ENCODE measurements at regions not wholly inside any gene's neighbourhood (a gene's known extent, or its start where the extent isn't known, plus 50 kb on each side); places are given as distances from the start of the nearest gene placed in this dataset.
"Not testable (repeated sequence)": the region's sequence is repeated elsewhere in the genome, so short reads cannot be mapped to it uniquely, and the experiment has no call there.

DNA sequence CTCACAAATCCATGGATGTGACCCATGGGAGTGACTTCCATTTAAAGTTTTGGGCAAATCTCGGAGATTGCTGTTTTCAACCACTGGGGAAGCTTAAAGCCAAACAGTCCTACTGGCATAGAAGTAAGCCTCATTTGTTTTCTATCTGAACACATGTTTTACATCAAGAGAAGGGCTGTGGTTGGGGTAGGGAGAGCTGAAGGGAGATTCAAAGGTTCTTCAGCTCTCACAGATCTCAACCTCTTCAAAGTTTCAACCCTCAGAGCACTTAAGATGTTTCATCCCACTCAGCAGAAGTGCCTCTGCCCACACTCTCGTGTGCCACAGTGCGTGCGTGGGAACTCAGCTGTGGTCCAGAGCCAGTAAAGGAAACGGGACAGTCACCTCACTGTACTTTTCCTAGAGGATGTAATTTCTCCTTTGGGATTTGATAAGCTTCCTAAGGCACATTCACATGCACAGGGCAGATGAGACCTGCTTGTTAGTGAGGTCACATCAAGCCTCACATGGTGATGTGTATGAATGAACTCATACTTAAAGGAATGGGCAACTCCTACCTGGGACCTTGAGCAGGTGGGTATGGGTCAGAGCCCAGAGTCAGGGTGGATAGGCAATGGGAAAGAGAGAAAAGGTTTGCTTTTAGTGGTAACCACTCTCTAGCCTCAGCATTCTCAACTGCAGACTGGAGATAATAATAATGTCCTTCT, 260.2 kb downstream of the BCL2L11 start:
- TF ChIP-seq, protein P1, sequence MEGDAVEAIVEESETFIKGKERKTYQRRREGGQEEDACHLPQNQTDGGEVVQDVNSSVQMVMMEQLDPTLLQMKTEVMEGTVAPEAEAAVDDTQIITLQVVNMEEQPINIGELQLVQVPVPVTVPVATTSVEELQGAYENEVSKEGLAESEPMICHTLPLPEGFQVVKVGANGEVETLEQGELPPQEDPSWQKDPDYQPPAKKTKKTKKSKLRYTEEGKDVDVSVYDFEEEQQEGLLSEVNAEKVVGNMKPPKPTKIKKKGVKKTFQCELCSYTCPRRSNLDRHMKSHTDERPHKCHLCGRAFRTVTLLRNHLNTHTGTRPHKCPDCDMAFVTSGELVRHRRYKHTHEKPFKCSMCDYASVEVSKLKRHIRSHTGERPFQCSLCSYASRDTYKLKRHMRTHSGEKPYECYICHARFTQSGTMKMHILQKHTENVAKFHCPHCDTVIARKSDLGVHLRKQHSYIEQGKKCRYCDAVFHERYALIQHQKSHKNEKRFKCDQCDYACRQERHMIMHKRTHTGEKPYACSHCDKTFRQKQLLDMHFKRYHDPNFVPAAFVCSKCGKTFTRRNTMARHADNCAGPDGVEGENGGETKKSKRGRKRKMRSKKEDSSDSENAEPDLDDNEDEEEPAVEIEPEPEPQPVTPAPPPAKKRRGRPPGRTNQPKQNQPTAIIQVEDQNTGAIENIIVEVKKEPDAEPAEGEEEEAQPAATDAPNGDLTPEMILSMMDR (conservative IDR thresholded peaks at IDR 0.05; ENCODE audit: low read depth, low read length) = not testable (repeated sequence)
- TF ChIP-seq CEBPB (IDR thresholded peaks at IDR 0.05; ENCODE audit: low read depth, low read length); MXI1 (IDR thresholded peaks at IDR 0.05; ENCODE audit: borderline replicate concordance, low read depth, low read length); RFX5 (IDR thresholded peaks at IDR 0.05; ENCODE audit: low read depth, low read length); POLR2A (IDR thresholded peaks at IDR 0.05; ENCODE audit: low read depth, low read length): not testable (repeated sequence)
